VCaP (cell line): ENCODE measurements at regions not wholly inside any gene's neighbourhood (a gene's known extent, or its start where the extent isn't known, plus 50 kb on each side); places are given as distances from the start of the nearest gene placed in this dataset.

Source experiments
- H3K27ac ChIP-seq: fragments of 450-650 bp; 2 replicates; pipeline ENCODE4 v1.5.1; 2017
- CTCF ChIP-seq: fragments of 450-650 bp; conservative IDR thresholded peaks from 2 replicates; pipeline ENCODE4 v1.5.1; 2017; ENCODE audit warnings: mild to moderate bottlenecking, moderate library complexity

GRCh38 chr20:4358552-4358951 lies 109.5 kb upstream of the ADRA1D start:
- no peak overlapping the region for H3K27ac ChIP-seq
- no peak for TF ChIP-seq CTCF

DNA sequence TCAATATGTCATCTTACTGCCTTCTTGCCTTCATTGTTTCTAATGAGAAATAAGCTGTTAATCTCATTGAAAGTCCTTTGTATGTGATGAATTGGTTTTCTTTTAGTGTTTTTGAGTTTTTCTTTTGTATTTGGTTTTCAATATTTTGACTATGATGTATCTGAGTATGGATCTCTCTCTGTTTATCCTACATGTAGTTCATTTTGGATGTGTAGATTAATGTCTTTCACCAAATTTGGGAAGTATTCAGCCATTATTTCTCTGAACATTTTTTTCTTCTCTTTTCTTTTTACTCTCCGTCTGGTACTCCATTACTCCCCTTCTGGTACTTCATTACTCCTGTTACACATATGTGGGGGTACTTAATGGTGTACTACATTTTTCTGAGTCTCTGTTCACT lies 103.3 kb upstream of the ADRA1D start:
- no peak overlapping the region for H3K27ac ChIP-seq
- TF ChIP-seq CTCF, result no peak

DNA sequence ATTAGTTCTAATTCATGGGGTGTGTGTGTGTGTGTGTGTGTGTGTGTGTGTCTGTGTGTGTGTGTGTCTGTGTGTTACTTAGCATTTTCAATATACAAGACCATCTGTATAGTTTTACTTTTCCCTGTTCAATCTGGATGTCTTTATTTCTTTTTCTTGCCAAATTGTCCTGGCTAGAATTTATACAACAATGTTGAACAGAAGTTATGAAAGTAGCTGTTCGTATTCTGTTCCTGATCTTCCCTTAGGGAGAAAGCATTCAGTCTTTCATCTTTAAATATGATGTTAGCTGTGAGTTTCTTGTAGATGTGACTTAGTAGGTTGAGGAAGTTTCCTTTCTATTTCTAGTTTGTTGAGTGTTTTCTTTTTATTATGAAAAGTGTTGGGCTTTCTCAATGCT lies 101.0 kb upstream of the ADRA1D start:
- no peak overlapping the region for H3K27ac ChIP-seq
- TF ChIP-seq CTCF, result no peak

DNA sequence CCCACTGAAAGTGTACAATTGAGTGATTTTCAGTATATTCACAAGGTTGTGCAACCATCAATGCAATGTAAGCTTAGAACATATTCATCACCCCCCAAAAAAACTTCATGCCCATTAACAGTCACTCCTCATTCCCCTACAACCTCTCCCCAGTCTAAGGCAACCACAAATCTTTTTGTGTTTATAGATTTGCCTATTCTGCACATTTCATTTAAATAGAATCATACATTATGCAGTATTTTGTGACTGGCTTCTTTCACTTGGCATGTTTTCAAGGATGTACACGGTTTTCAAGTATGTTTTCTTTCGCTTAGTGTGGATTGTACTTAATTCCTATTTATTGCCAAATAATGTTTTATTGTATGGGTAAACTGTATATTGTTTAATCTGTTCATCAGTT lies 95.6 kb upstream of the ADRA1D start:
- TF ChIP-seq CTCF, result no peak
- no peak overlapping the region for H3K27ac ChIP-seq

- no peak for TF ChIP-seq CTCF
Observed at GRCh38 chr20:4342609-4343008, 93.5 kb upstream of the ADRA1D start.

GRCh38 chr20:4341804-4342485 lies 92.9 kb upstream of the ADRA1D start:
- no peak for TF ChIP-seq CTCF

More at GRCh38 chr20:4342609-4343008, 93.5 kb upstream of the ADRA1D start:
- no peak overlapping the region for H3K27ac ChIP-seq

GRCh38 chr20:4335722-4336121 lies 86.6 kb upstream of the ADRA1D start:
- TF ChIP-seq CTCF, result no peak
- no peak overlapping the region for H3K27ac ChIP-seq

More at GRCh38 chr20:4341804-4342485, 92.9 kb upstream of the ADRA1D start:
- no peak overlapping the region for H3K27ac ChIP-seq
